Small intestine (tissue), 7 donors: ENCODE measurements at regions not wholly inside any gene's neighbourhood (a gene's known extent, or its start where the extent isn't known, plus 50 kb on each side); places are given as distances from the start of the nearest gene placed in this dataset.

ENCODE experiments used
- DNase-seq, 2 donors: peaks; one replicate each; pipeline versions ENCODE4 v3.0.0 to v3.0.0-alpha.2; 2013
- FAIRE-seq: peaks from 2 replicates; lab custom pipeline; 2012; peaks lifted over from hg19 to GRCh38; lab: Jason Lieb, UNC
- H3K27ac ChIP-seq, 3 donors: one replicate each; pipeline ENCODE4 v1.5.1; 2013; ENCODE audit warnings: low read length in 2 of 3, mild to moderate bottlenecking in 2 of 3, control low read depth in 1 of 3, inconsistent platforms in 1 of 3, low read depth in 1 of 3, moderate library complexity in 1 of 3
- H3K27me3 ChIP-seq, 3 donors: one replicate each; pipeline ENCODE4 v1.6.1; 2013; ENCODE audit warnings: low read length in 3 of 3, inconsistent platforms in 1 of 3; ENCODE audit not compliant: control insufficient read depth in 3 of 3, insufficient read depth in 3 of 3
- H3K36me3 ChIP-seq, 3 donors: one replicate each; pipeline ENCODE4 v1.6.1; 2013; ENCODE audit warnings: low read length in 3 of 3, inconsistent platforms in 1 of 3, low read depth in 1 of 3, mild to moderate bottlenecking in 1 of 3, moderate library complexity in 1 of 3; ENCODE audit not compliant: control insufficient read depth in 3 of 3, insufficient read depth in 2 of 3
- H3K4me1 ChIP-seq, 3 donors: one replicate each; pipeline ENCODE4 v1.6.1; 2013; ENCODE audit warnings: low read length in 2 of 3, inconsistent platforms in 1 of 3, low read depth in 1 of 3, mild to moderate bottlenecking in 1 of 3, moderate library complexity in 1 of 3; ENCODE audit not compliant: control insufficient read depth in 3 of 3, insufficient read depth in 2 of 3
- H3K4me3 ChIP-seq, 3 donors: one replicate each; pipeline ENCODE4 v1.5.1; 2013; ENCODE audit warnings: low read length in 3 of 3, control low read depth in 1 of 3, inconsistent platforms in 1 of 3, low read depth in 1 of 3, mild to moderate bottlenecking in 1 of 3, moderate library complexity in 1 of 3
- H3K9me3 ChIP-seq, 2 donors: one replicate each; pipeline ENCODE4 v1.6.1; 2013; ENCODE audit warnings: low read depth in 1 of 2, low read length in 1 of 2; ENCODE audit not compliant: control insufficient read depth in 2 of 2, insufficient read depth in 1 of 2
- WGBS, 3 donors: extraction: QIAGEN DNeasy Blood & Tissue Kit; methylation state at CpG; one replicate each; pipeline ENCODE4 v1.1.7; 2013; 5-methylcytosine and 5-hydroxymethylcytosine counted together
- donor health status: healthy with polysubstance abuse.
- donor health status: control.
- donor health status: control.
- donor health status: Bipolar disorder and iron deficiency.
- donor health status: healthy.

DNA sequence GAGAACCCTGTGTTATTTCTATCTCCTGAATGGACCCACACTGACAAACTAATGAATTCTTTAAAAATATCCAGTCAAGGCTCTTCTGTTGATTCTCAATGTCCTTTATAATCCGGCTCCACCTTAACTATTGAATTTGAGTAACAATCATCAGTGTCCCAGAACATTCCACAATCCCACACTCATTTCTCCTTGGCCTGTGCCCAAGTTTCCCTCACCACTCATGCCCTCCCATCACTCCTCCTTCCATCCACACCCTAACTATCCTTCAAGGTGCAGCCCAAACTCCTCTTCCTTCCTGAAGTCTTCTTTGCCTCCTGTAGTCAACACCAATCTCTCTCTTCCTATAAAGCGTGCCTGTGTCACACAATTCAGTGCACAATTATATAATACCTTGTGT lies 106.1 kb downstream of the NUDT12 start:
- Histone ChIP-seq H3K36me3 (no peaks in the 10 kb centered on the region), H3K27ac (no peak overlapping the region), H3K4me3 (no peak overlapping the region), H3K9me3 (no peaks in the 10 kb centered on the region), H3K4me1 (peaks cover 0 to 4% (median 0%) of the 10 kb centered on the region in 3 donors), H3K27me3 (no peaks in the 10 kb centered on the region)
- DNase-seq (no peak), FAIRE-seq (no peak)
- WGBS, 3 donors: 89 to 92% (median 90%) methylated on average over 2 of the region's 2 CpGs

DNA sequence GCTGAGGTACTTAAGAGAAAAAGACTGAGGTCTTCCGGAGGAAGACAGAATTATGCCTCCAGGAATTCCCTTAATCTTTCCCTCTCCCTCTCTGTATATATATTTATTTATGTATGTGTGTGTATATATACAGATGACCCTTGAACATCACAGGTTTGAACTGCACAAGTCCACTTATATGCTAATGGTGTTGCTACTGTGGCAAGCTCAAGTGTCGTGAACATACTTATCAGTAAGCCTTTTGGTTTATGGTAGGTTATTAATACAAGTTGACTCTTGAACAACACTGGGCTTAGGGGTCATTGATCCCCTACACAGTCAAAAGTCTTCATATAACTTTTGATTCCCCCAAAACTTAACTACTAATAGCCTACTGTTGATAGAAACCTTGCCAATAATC lies 106.8 kb downstream of the NUDT12 start:
- no peaks in the 10 kb centered on the region for H3K9me3 ChIP-seq
- H3K36me3 ChIP-seq: no peaks in the 10 kb centered on the region
- no peak overlapping the region for H3K4me3 ChIP-seq
- no peaks in the 10 kb centered on the region for H3K27me3 ChIP-seq
- DNase-seq (peak; percentile 45 to 64), FAIRE-seq (no peak)
- H3K27ac ChIP-seq: peak overlapping the region in 1 of 3 donors; percentile 28
- peaks cover 0 to 4% (median 0%) of the 10 kb centered on the region in 3 donors for H3K4me1 ChIP-seq
- WGBS, 3 donors: 57 to 83% (median 63%) methylated on average over 2 of the region's 2 CpGs

DNA sequence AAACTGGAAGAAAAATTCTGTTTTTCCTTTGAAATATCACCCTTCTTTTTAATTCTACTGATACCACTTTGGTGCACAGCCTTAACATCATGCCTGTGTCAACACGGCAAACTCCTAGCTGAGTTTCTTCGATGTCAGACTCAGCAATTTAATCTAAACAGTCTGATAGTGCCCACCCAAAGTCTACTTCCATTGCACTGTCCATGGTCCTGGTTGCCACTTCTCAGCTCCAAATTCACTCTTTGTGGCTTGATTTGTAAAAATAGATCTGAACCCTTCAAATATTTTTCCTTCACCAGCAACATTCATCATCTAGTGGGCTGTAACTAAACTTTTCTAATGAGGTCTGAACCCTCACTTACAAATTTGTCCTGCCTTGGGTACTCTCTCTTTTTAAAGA lies 107.8 kb downstream of the NUDT12 start:
- no peaks in the 10 kb centered on the region for H3K27me3 ChIP-seq
- no peak for FAIRE-seq
- 62 to 87% (median 72%) methylated on average over 2 of the region's 2 CpGs for WGBS, 3 donors

DNA sequence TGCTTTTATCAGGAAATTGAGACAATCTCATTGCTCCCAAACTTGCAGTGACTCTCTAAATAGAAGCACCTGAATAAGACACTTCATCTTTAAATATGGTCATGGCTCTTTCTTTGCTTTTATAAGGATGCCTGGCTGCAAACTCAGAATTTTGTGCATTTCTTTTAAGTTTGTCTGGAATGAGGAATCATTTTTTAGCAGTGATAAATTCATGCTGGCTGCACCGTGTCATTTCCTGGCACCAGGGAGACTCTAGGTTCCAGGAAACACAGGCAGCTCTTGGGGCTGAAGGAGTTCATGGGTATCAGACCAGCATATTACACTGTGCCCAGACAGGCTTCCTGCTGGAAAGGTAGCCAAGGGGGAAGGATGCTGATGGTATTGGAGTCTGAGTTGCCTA lies 109.9 kb downstream of the NUDT12 start:
- WGBS, 3 donors: 42 to 50% (median 48%) methylated on average over 1 of the region's 1 CpG
- Histone ChIP-seq H3K36me3 (no peaks in the 10 kb centered on the region), H3K9me3 (no peaks in the 10 kb centered on the region), H3K4me3 (no peak overlapping the region), H3K27ac (no peak overlapping the region), H3K27me3 (no peaks in the 10 kb centered on the region), H3K4me1 (peaks cover 0 to 4% (median 0%) of the 10 kb centered on the region in 3 donors)
- no peak for DNase-seq
- no peak for FAIRE-seq

More for the DNA sequence above, 107.8 kb downstream of the NUDT12 start:
- DNase-seq: no peak
- no peaks in the 10 kb centered on the region for H3K36me3 ChIP-seq
- H3K4me1 ChIP-seq: peaks cover 0 to 4% (median 0%) of the 10 kb centered on the region in 3 donors
- no peak overlapping the region for H3K4me3 ChIP-seq
- H3K9me3 ChIP-seq: no peaks in the 10 kb centered on the region
- no peak overlapping the region for H3K27ac ChIP-seq

DNA sequence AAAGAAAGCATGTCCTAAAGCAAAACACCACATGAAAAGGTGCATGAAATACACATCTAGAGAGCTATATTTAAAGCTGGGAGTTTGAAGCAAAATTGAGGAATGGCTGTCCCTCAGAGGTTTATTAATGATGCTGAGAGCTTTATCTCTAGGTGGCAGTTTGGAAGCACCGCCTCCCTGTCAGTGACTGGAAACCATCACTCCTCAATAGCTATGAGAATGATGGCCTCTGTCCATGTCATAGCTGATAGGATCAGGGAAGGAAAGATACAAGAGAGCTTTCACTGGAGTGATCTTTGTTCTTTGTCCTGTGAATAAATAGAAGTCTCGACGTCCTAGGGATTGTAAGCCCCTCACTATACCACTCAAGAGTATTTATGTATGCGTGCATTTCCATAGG lies 110.5 kb downstream of the NUDT12 start:
- Histone ChIP-seq H3K4me3 (no peak overlapping the region), H3K27me3 (no peaks in the 10 kb centered on the region), H3K27ac (no peak overlapping the region), H3K4me1 (peaks cover 0 to 4% (median 0%) of the 10 kb centered on the region in 3 donors), H3K9me3 (no peaks in the 10 kb centered on the region), H3K36me3 (no peaks in the 10 kb centered on the region)
- 48 to 58% (median 55%) methylated on average over 4 of the region's 4 CpGs for WGBS, 3 donors
- FAIRE-seq (no peak), DNase-seq (no peak)

DNA sequence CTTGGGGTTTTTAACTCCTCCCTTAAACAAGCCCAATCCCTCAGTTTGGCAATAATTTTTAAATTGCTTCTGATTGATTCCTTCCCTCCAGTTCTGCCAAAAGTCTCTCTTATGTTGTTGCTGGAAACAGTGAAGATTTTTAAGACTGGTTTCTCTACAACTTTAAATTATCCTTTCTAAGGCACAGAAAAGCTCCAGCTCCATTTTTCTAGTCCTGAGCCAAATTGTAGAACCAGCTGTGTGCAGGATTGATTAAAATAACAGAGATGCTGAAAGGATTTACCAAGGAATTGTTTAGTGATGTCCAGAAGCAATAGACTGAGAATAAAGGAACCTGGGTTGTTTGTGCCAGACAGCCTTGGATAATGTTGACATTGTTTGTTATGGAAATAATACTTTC lies 111.3 kb downstream of the NUDT12 start:
- Histone ChIP-seq H3K4me1 (peaks cover 0 to 3% (median 0%) of the 10 kb centered on the region in 3 donors), H3K36me3 (no peaks in the 10 kb centered on the region), H3K27ac (no peak overlapping the region), H3K9me3 (no peaks in the 10 kb centered on the region), H3K4me3 (no peak overlapping the region), H3K27me3 (no peaks in the 10 kb centered on the region)
- FAIRE-seq (no peak), DNase-seq (no peak)

DNA sequence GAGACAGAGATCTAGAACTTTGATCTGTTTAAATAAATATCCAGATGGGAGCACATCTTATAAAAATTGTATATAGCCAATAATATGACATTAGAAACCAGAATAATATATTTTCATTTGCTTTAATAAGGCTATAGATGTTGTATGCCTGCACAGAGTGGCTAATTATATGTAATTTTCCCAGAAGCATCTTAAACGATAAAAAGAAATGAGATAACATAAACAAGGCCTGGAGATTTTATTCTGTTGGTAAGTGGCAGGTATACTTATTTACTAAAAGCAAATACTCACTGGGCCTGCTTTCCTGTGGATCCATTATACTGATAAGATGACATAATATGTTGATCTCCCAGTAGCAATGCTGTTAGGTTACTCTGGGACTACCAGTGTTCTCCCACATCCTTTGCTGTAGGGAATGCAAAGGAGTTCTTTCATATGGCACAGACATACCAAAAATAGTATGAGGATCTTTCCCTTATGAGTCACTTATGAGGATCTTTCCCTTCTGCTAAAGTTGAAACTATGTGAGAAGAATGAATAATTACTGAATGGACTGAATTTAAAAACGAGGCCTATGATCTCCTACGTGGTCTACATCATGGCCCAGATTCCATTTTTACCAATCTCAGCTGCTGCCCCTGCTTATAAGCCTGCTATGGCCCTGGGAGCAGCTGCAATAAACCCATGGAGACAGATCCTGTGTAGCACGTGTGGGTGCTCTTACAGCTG lies 112.1 kb downstream of the NUDT12 start:
- FAIRE-seq: no peak
- Histone ChIP-seq H3K36me3 (no peaks in the 10 kb centered on the region), H3K4me3 (no peak overlapping the region), H3K27me3 (no peaks in the 10 kb centered on the region), H3K27ac (no peak overlapping the region), H3K9me3 (no peaks in the 10 kb centered on the region), H3K4me1 (no peaks in the 10 kb centered on the region)
- no peak for DNase-seq
- WGBS, 3 donors: 72 to 76% (median 76%) methylated on average over 4 of the region's 4 CpGs

DNA sequence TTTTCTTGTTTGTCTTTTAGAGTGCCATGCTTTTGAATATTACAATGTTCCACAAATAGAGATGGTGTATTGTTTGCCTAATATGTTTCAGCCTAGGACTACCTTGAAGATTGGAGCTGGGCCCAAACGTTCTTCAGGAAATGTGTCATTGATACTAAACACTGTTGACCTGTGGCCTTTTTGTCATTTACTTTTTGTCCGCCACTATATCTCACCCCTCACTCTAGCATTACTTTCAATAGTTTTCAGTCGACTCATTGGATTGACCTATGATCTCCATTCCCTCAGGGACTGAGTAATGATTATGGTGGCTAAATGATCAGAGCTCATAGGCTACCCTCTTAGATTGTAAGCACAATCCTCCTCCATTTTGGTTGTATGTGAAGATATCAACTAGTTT lies 115.8 kb downstream of the NUDT12 start:
- no peak overlapping the region for H3K27ac ChIP-seq
- peaks cover 0 to 4% (median 2%) of the 10 kb centered on the region in 3 donors for H3K4me1 ChIP-seq
- FAIRE-seq: no peak
- no peaks in the 10 kb centered on the region for H3K36me3 ChIP-seq
- H3K9me3 ChIP-seq: no peaks in the 10 kb centered on the region
- H3K4me3 ChIP-seq: no peak overlapping the region
- peak in 1 of 2 donors; percentile 28 for DNase-seq
- 40 to 45% (median 44%) methylated on average over 3 of the region's 3 CpGs for WGBS, 3 donors
- no peaks in the 10 kb centered on the region for H3K27me3 ChIP-seq
